ENCODE measurements at regions not wholly inside any gene's neighbourhood (a gene's known extent, or its start where the extent isn't known, plus 50 kb on each side); places are given as distances from the start of the nearest gene placed in this dataset.

GRCh38 chr12:64965920-64966319 lies 141.5 kb downstream of the TBC1D30 start:
- no peak for TF ChIP-seq CTCF (IDR thresholded peaks at IDR 0.05)
- no peaks in the 10 kb centered on the region for H3K9me3 ChIP-seq
- no peaks in the 10 kb centered on the region for H3K4me1 ChIP-seq (ENCODE audit: low read depth)
- no peak for ATAC-seq
- no peak overlapping the region for H3K4me3 ChIP-seq
- intact Hi-C loops (cut with DNase I, micrococcal nuclease): no loop called here
- no peak for DNase-seq
- no peaks in the 10 kb centered on the region for H3K36me3 ChIP-seq (ENCODE audit: low read depth)

- H3K4me1 ChIP-seq (ENCODE audit: low read depth): no peaks in the 10 kb centered on the region
- ATAC-seq: no peak
- no peak overlapping the region for H3K4me3 ChIP-seq
- no peak for DNase-seq
- no peaks in the 10 kb centered on the region for H3K36me3 ChIP-seq (ENCODE audit: low read depth)
- intact Hi-C loops (cut with DNase I, micrococcal nuclease): no loop called here
- no peaks in the 10 kb centered on the region for H3K9me3 ChIP-seq
- no peak for TF ChIP-seq CTCF (IDR thresholded peaks at IDR 0.05)
Measured at GRCh38 chr12:64968989-64969819, 144.8 kb downstream of the TBC1D30 start.

- Histone ChIP-seq H3K9me3 (no peaks in the 10 kb centered on the region), H3K4me3 (no peak overlapping the region), H3K4me1 (ENCODE audit: low read depth) (no peaks in the 10 kb centered on the region), H3K36me3 (ENCODE audit: low read depth) (no peaks in the 10 kb centered on the region)
- no peak for TF ChIP-seq CTCF (IDR thresholded peaks at IDR 0.05)
- ATAC-seq (no peak), DNase-seq (no peak)
- intact Hi-C loops (cut with DNase I, micrococcal nuclease): no loop called here
Measured at GRCh38 chr12:64976131-64976530, 145.0 kb downstream of the WIF1 start.

- Histone ChIP-seq H3K36me3 (ENCODE audit: low read depth) (no peaks in the 10 kb centered on the region), H3K4me1 (ENCODE audit: low read depth) (no peaks in the 10 kb centered on the region), H3K9me3 (no peaks in the 10 kb centered on the region), H3K4me3 (no peak overlapping the region)
- no peak for ATAC-seq
- intact Hi-C loops (cut with DNase I, micrococcal nuclease): no loop called here
- no peak for TF ChIP-seq CTCF (IDR thresholded peaks at IDR 0.05)
- DNase-seq: no peak
Measured at GRCh38 chr12:64983771-64984278, 137.3 kb downstream of the WIF1 start.

- H3K4me1 ChIP-seq (ENCODE audit: low read depth): no peaks in the 10 kb centered on the region
- DNase-seq (no peak), ATAC-seq (no peak)
- H3K36me3 ChIP-seq (ENCODE audit: low read depth): no peaks in the 10 kb centered on the region
- intact Hi-C loops (cut with DNase I, micrococcal nuclease): no loop called here
- H3K9me3 ChIP-seq: no peaks in the 10 kb centered on the region
- no peak for TF ChIP-seq CTCF (IDR thresholded peaks at IDR 0.05)
- H3K4me3 ChIP-seq: no peak overlapping the region
Measured at GRCh38 chr12:64991121-64991611, 129.9 kb downstream of the WIF1 start.

Data from mucosa of descending colon (tissue), 3 donors.